ENCODE measurements at regions not wholly inside any gene's neighbourhood (a gene's known extent, or its start where the extent isn't known, plus 50 kb on each side); places are given as distances from the start of the nearest gene placed in this dataset.

DNA sequence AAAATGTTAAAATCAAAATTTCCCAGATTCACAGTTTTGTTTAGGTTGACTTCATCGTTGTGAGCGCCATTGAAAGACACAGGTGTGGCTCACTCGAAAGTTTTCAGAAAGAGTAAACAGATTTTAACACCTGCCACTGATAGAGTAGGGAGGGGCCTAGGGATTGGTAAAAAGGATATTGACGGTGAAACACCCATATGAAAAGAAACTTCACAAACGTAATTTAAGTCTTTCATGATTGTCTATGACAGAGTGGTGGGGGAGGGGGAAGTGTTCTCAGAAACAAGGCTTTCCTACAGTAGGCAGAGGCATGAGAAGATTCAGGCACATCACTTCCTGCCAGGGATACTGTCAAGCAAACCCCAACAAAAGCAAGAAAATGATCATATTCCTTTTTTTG is 101.4 kb downstream of the PERP start (continued):
- TF ChIP-seq KAT2B (IDR thresholded peaks at IDR 0.05; ENCODE audit: borderline replicate concordance, low read depth, low read length), result no peak
- no peak for TF ChIP-seq NR2F1 (CRISPR knock-in tag; IDR thresholded peaks at IDR 0.05)
- TF ChIP-seq, protein P1, sequence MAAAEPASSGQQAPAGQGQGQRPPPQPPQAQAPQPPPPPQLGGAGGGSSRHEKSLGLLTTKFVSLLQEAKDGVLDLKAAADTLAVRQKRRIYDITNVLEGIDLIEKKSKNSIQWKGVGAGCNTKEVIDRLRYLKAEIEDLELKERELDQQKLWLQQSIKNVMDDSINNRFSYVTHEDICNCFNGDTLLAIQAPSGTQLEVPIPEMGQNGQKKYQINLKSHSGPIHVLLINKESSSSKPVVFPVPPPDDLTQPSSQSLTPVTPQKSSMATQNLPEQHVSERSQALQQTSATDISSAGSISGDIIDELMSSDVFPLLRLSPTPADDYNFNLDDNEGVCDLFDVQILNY (CRISPR knock-in tag; conservative IDR thresholded peaks at IDR 0.05), result no peak
- TF ChIP-seq RARG (CRISPR knock-in tag; IDR thresholded peaks at IDR 0.05; ENCODE audit: low read depth), result no peak

DNA sequence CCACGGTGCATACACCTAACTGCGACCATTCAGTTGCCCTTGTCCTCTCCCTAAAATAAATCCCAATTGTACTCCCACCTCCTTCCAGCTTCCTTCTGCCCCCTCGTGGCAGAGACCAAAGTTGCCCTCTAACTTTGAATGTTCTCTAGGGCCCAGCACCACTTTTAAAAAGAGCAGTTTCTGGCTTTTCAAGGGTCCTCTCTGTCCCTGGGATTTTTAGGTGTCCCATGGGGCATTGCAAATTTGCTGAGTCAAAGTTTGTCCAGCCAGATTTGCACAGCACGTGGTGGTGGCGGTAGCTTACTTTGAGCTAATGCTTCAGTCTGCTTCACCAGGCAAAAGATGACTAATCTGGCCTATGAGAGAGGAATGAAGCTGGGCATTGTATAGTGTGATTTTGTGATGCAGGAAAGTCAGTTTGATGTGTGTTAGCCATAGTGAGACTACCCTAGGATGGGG is 100.2 kb downstream of the PERP start:
- no peak overlapping the region for H3K9ac ChIP-seq (ENCODE audit: insufficient read depth, low read depth, low read length)
- H3K4me1 ChIP-seq (ENCODE audit: insufficient read depth, low read length), result peaks cover 14% of the 10 kb centered on the region
- no peaks in the 10 kb centered on the region for H3K79me2 ChIP-seq (ENCODE audit: insufficient read depth, low read length)
- DNase-seq (ENCODE audit: low spot score), result peak; percentile 48
- ChIA-PET POLR2A (interaction anchor here (1.8 kb wide), 1 partner anchor 99 kb away, joined by 9 read pairs; no protein-coding TSS in a partner anchor), CTCF (ENCODE audit: low intra/inter-chr PET ratio, low total read pairs) (interaction anchor here (0.7 to 8.8 kb wide), 3 partner anchors 102 to 306 kb away, joined by 3 to 182 read pairs (median 7); partner anchors contain the start of gene PERP)
- H2AFZ ChIP-seq (ENCODE audit: low read length), result no peak overlapping the region
- H3K36me3 ChIP-seq (replicated peaks in 1 of 2; ENCODE audit: control insufficient read depth in 1 of 2, insufficient read depth in 2 of 2, low read length in 2 of 2), result no peaks in the 10 kb centered on the region
- peak; percentile 72 for FAIRE-seq
- no peaks in the 10 kb centered on the region for H3K9me3 ChIP-seq (ENCODE audit: low read length)
- in situ Hi-C loops (cut with HindIII; ENCODE audit: extremely low pct_ligation_motif_present, low pct_unique_long_range_greater_than_20kb) (no loop called here), intact Hi-C loops (cut with micrococcal nuclease; ENCODE audit: unreplicated experiment) (no loop called here)
- BruUV-seq (replicated peaks), result no TSS peak
- H3K4me2 ChIP-seq (ENCODE audit: low read depth, low read length), result peak overlapping the region; percentile 33; the same call in 1 of the 2 replicates
- H3K4me3 ChIP-seq (replicated peaks in 1 of 3; ENCODE audit: insufficient read depth in 1 of 3, low read depth in 2 of 3, low read length in 3 of 3), result no peak overlapping the region
- peaks cover 0 to 4% of the 10 kb centered on the region in 2 experiments; a peak in 1 of 5 replicates for H3K27me3 ChIP-seq (ENCODE audit: control insufficient read depth in 1 of 2, insufficient read depth in 2 of 2, low read length in 2 of 2)
- no peaks in the 10 kb centered on the region for H4K20me1 ChIP-seq (ENCODE audit: insufficient read depth, low read length)
- 9% methylated on average over 5 of the region's 5 CpGs for WGBS (ENCODE audit: low lambda C conversion rate)
- H3K27ac ChIP-seq (ENCODE audit: extremely low read length, insufficient read depth, low read length), result no peak overlapping the region
- peak; percentile 79 for ATAC-seq
- TF ChIP-seq, protein P2, sequence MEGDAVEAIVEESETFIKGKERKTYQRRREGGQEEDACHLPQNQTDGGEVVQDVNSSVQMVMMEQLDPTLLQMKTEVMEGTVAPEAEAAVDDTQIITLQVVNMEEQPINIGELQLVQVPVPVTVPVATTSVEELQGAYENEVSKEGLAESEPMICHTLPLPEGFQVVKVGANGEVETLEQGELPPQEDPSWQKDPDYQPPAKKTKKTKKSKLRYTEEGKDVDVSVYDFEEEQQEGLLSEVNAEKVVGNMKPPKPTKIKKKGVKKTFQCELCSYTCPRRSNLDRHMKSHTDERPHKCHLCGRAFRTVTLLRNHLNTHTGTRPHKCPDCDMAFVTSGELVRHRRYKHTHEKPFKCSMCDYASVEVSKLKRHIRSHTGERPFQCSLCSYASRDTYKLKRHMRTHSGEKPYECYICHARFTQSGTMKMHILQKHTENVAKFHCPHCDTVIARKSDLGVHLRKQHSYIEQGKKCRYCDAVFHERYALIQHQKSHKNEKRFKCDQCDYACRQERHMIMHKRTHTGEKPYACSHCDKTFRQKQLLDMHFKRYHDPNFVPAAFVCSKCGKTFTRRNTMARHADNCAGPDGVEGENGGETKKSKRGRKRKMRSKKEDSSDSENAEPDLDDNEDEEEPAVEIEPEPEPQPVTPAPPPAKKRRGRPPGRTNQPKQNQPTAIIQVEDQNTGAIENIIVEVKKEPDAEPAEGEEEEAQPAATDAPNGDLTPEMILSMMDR (CRISPR knock-in tag; IDR thresholded peaks at IDR 0.05), result peak; percentile 73
- TF ChIP-seq TBX2 (CRISPR knock-in tag; IDR thresholded peaks at IDR 0.05; ENCODE audit: borderline replicate concordance) (peak; percentile 13; the same call in 1 of the 2 replicates), MXI1 (IDR thresholded peaks at IDR 0.05; ENCODE audit: borderline replicate concordance, low read depth, low read length) (0 out of 3 replicates have a peak, but pooled peaks have one; percentile 21), RELA (CRISPR knock-in tag; IDR thresholded peaks at IDR 0.05) (no peak), GATAD2A (CRISPR knock-in tag; IDR thresholded peaks at IDR 0.05) (0 out of 2 replicates have a peak, but pooled peaks have one; percentile 8), MAFF (IDR thresholded peaks at IDR 0.05; ENCODE audit: low read depth, low read length) (peak; percentile 87), NFYB (CRISPR knock-in tag; IDR thresholded peaks at IDR 0.05) (no peak), ZNF207 (IDR thresholded peaks at IDR 0.05; ENCODE audit: borderline replicate concordance) (no peak), ZBTB1 (CRISPR knock-in tag; IDR thresholded peaks at IDR 0.05; ENCODE audit: borderline replicate concordance) (no peak), NFKBIZ (CRISPR knock-in tag; IDR thresholded peaks at IDR 0.05) (no peak), IKZF1 (IDR thresholded peaks at IDR 0.05) (no peak), ZNF143 (CRISPR knock-in tag; IDR thresholded peaks at IDR 0.05) (peak; percentile 45; the same call in 1 of the 2 replicates), SMAD9 (CRISPR knock-in tag; IDR thresholded peaks at IDR 0.05) (no peak), RAD21 (CRISPR knock-in tag; IDR thresholded peaks at IDR 0.05) (peak; percentile 47; the same call in 1 of the 2 replicates), SAP130 (CRISPR knock-in tag; IDR thresholded peaks at IDR 0.05; ENCODE audit: low read depth) (peak; percentile 56), ZNF264 (CRISPR knock-in tag; IDR thresholded peaks at IDR 0.05) (no peak), ZEB1 (IDR thresholded peaks at IDR 0.05; ENCODE audit: insufficient replicate concordance, low read depth) (no peak), ZNF331 (CRISPR knock-in tag; IDR thresholded peaks at IDR 0.05) (no peak)
- TF ChIP-seq, protein P3, sequence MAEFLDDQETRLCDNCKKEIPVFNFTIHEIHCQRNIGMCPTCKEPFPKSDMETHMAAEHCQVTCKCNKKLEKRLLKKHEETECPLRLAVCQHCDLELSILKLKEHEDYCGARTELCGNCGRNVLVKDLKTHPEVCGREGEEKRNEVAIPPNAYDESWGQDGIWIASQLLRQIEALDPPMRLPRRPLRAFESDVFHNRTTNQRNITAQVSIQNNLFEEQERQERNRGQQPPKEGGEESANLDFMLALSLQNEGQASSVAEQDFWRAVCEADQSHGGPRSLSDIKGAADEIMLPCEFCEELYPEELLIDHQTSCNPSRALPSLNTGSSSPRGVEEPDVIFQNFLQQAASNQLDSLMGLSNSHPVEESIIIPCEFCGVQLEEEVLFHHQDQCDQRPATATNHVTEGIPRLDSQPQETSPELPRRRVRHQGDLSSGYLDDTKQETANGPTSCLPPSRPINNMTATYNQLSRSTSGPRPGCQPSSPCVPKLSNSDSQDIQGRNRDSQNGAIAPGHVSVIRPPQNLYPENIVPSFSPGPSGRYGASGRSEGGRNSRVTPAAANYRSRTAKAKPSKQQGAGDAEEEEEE (CRISPR knock-in tag; IDR thresholded peaks at IDR 0.05; ENCODE audit: borderline replicate concordance), result no peak
